H1 (cell line): ENCODE measurements at regions not wholly inside any gene's neighbourhood (a gene's known extent, or its start where the extent isn't known, plus 50 kb on each side); places are given as distances from the start of the nearest gene placed in this dataset.

Experiments used
- CTCF ChIA-PET: fragments of 300-600 bp; sonication (Branson Sonifier 250); formaldehyde crosslinking; loops from one replicate; lab custom pipeline; 2021; ENCODE audit not compliant: partially characterized antibody; lab: Charles Lee
- POLR2A ChIA-PET: fragments of 300-600 bp; sonication (Branson Sonifier 250); formaldehyde crosslinking; loops from one replicate; lab custom pipeline; 2021; ENCODE audit warnings: inconsistent platforms; ENCODE audit not compliant: partially characterized antibody; lab: Charles Lee
- DNase-seq, 2 experiments: peaks; one replicate each; pipeline versions ENCODE4 v3.0.0 to v3.0.0-alpha.2; 2010 to 2022; ENCODE audit warnings: low spot score in 2 of 2, low read depth in 1 of 2, mixed read lengths in 1 of 2
- FAIRE-seq: peaks from 2 replicates; lab custom pipeline; 2011; peaks lifted over from hg19 to GRCh38; lab: Jason Lieb, UNC
- H2AFZ ChIP-seq: 2 replicates; pipeline ENCODE4 v1.8.1; 2012; ENCODE audit warnings: low read length, inconsistent platforms
- H2AK5ac ChIP-seq: 2 replicates; pipeline ENCODE4 v1.6.1; 2013; ENCODE audit warnings: low read depth, low read length
- H2BK120ac ChIP-seq: replicated peaks from 2 replicates; pipeline ENCODE3; 2013; ENCODE audit warnings: low read depth, low read length, inconsistent platforms
- H2BK12ac ChIP-seq: 2 replicates; pipeline ENCODE4 v1.6.1; 2013; ENCODE audit warnings: low read depth, low read length
- H2BK15ac ChIP-seq: 2 replicates; pipeline ENCODE4 v1.6.1; 2013; ENCODE audit warnings: low read length
- H2BK20ac ChIP-seq: 2 replicates; pipeline ENCODE4 v1.6.1; 2013; ENCODE audit warnings: low read length
- H2BK5ac ChIP-seq: 2 replicates; pipeline ENCODE4 v1.6.1; 2013; ENCODE audit warnings: low read depth, low read length
- H3K14ac ChIP-seq: 2 replicates; pipeline ENCODE4 v1.6.1; 2013; ENCODE audit warnings: inconsistent platforms; ENCODE audit not compliant: insufficient read length
- H3K18ac ChIP-seq: 2 replicates; pipeline ENCODE4 v1.6.1; 2013; ENCODE audit warnings: low read length; ENCODE audit errors: extremely low read depth
- H3K23ac ChIP-seq: 2 replicates; pipeline ENCODE4 v1.6.1; 2013; ENCODE audit warnings: inconsistent platforms; ENCODE audit not compliant: insufficient read length
- H3K23me2 ChIP-seq: 2 replicates; pipeline ENCODE4 v1.6.1; 2013; ENCODE audit warnings: low read depth, low read length
- H3K27ac ChIP-seq: 2 replicates; pipeline ENCODE4 v1.6.1; 2011; ENCODE audit warnings: low read depth, low read length, inconsistent platforms
- H3K27me3 ChIP-seq, 4 experiments: replicated peaks in 1 of 4; 1 replicate in 1 of 4; 2 replicates in 3 of 4; pipeline versions ENCODE4 v1.6.1 to v1.8.1; 2011 to 2013; ENCODE audit warnings: low read length in 3 of 4, mild to moderate bottlenecking in 3 of 4, inconsistent platforms in 2 of 4, mixed read lengths in 2 of 4, moderate library complexity in 1 of 4; ENCODE audit not compliant: control insufficient read depth in 3 of 4, insufficient read depth in 3 of 4; ENCODE audit errors: extremely low read depth in 1 of 4
- H3K36me3 ChIP-seq, 4 experiments: 2 replicates each; pipeline versions ENCODE4 v1.6.1 to v1.8.1; 2011 to 2013; ENCODE audit warnings: mild to moderate bottlenecking in 4 of 4, low read length in 3 of 4, moderate library complexity in 2 of 4, control low read depth in 1 of 4, inconsistent platforms in 1 of 4; ENCODE audit not compliant: insufficient read depth in 4 of 4, control insufficient read depth in 2 of 4
- H3K4ac ChIP-seq: replicated peaks from 2 replicates; pipeline ENCODE3; 2013; ENCODE audit warnings: low read length, low read depth, mixed read lengths, inconsistent platforms; ENCODE audit not compliant: insufficient read length
- H3K4me1 ChIP-seq, 4 experiments: replicated peaks in 1 of 4; 1 replicate in 1 of 4; 2 replicates in 3 of 4; pipeline versions ENCODE4 v1.6.1 to v1.8.1; 2011 to 2013; ENCODE audit warnings: low read length in 3 of 4, inconsistent platforms in 2 of 4, mixed read lengths in 1 of 4; ENCODE audit not compliant: insufficient read depth in 4 of 4, control insufficient read depth in 3 of 4
- H3K4me2 ChIP-seq, 2 experiments: 2 replicates each; pipeline versions ENCODE4 v1.6.1 to v1.8.1; 2011 to 2013; ENCODE audit warnings: low read depth in 2 of 2, low read length in 2 of 2, control low read depth in 1 of 2, inconsistent platforms in 1 of 2, mild to moderate bottlenecking in 1 of 2; ENCODE audit not compliant: insufficient read depth in 1 of 2
- H3K4me3 ChIP-seq, 4 experiments: fragments of 200-600, 300-600 bp in 1 of 4; sonication (generic), shearing (Covaris generic), sonication (Bioruptor Twin) in 1 of 4; 2 replicates each; pipeline versions ENCODE4 v1.5.1 to v1.8.1; 2011 to 2016; ENCODE audit warnings: low read length in 4 of 4, low read depth in 3 of 4, control low read depth in 2 of 4, inconsistent platforms in 2 of 4, mild to moderate bottlenecking in 2 of 4, mixed read lengths in 1 of 4, moderate library complexity in 1 of 4; ENCODE audit not compliant: insufficient read depth in 2 of 4; ENCODE audit errors: extremely low read depth in 1 of 4
- H3K56ac ChIP-seq: replicated peaks from 2 replicates; pipeline ENCODE3; 2013; ENCODE audit warnings: low read depth, mild to moderate bottlenecking, mixed read lengths, low read length, inconsistent platforms; ENCODE audit not compliant: insufficient read length
- H3K79me1 ChIP-seq: 2 replicates; pipeline ENCODE4 v1.6.1; 2013; ENCODE audit warnings: low read depth, low read length, control low read depth
- H3K79me2 ChIP-seq, 2 experiments: 2 replicates each; pipeline versions ENCODE4 v1.6.1 to v1.8.1; 2012 to 2013; ENCODE audit warnings: low read length in 2 of 2, mild to moderate bottlenecking in 2 of 2, inconsistent platforms in 1 of 2; ENCODE audit not compliant: insufficient read depth in 2 of 2, control insufficient read depth in 1 of 2
- H3K9ac ChIP-seq, 4 experiments: replicated peaks in 1 of 4; 1 replicate in 1 of 4; 2 replicates in 3 of 4; pipeline versions ENCODE4 v1.6.1 to v1.8.1; 2011 to 2013; ENCODE audit warnings: low read depth in 3 of 4, low read length in 3 of 4, control low read depth in 2 of 4, mild to moderate bottlenecking in 2 of 4, moderate library complexity in 2 of 4, inconsistent platforms in 1 of 4; ENCODE audit errors: extremely low read depth in 1 of 4
- H3K9me3 ChIP-seq, 2 experiments: 2 replicates each; pipeline versions ENCODE4 v1.6.1 to v1.8.1; 2012 to 2013; ENCODE audit warnings: mild to moderate bottlenecking in 2 of 2, moderate library complexity in 2 of 2, control low read depth in 1 of 2, inconsistent platforms in 1 of 2, low read depth in 1 of 2, low read length in 1 of 2, mixed read lengths in 1 of 2; ENCODE audit not compliant: insufficient read depth in 2 of 2
- H4K20me1 ChIP-seq, 2 experiments: replicated peaks in 1 of 2; 2 replicates each; pipeline versions ENCODE3 to v1.8.1; 2011 to 2013; ENCODE audit warnings: inconsistent platforms in 2 of 2, low read length in 2 of 2, mild to moderate bottlenecking in 1 of 2; ENCODE audit not compliant: insufficient read depth in 2 of 2, control insufficient read depth in 1 of 2
- H4K5ac ChIP-seq: 2 replicates; pipeline ENCODE4 v1.6.1; 2013; ENCODE audit warnings: low read length, low read depth, mixed read lengths, inconsistent platforms; ENCODE audit not compliant: insufficient read length
- H4K8ac ChIP-seq: 2 replicates; pipeline ENCODE4 v1.8.0; 2013; ENCODE audit warnings: mild to moderate bottlenecking, moderate library complexity, low read length, inconsistent platforms; ENCODE audit not compliant: insufficient read depth; ENCODE audit errors: extremely low read depth
- H4K91ac ChIP-seq: replicated peaks from 2 replicates; pipeline ENCODE3; 2013; ENCODE audit warnings: low read length, mixed read lengths, inconsistent platforms; ENCODE audit not compliant: insufficient read length
- CBX5 ChIP-seq: fragments of 300-800, 300-1000 bp; sonication (generic); IDR thresholded peaks from 2 replicates; pipeline ENCODE4 v1.7.1; 2016; ENCODE audit warnings: antibody characterized with exemption, low read length, low read depth
- CBX8 ChIP-seq: fragments of 300-800, 300-1000 bp; sonication (generic); IDR thresholded peaks from 2 replicates; pipeline ENCODE4 v1.7.1; 2016; ENCODE audit warnings: low read depth, low read length, borderline replicate concordance
- CEBPB ChIP-seq: IDR thresholded peaks from 2 replicates; pipeline ENCODE4 v1.6.1; 2012; ENCODE audit warnings: low read depth, low read length
- CREB1 ChIP-seq: IDR thresholded peaks from 2 replicates; pipeline ENCODE4 v1.6.1; 2012; ENCODE audit warnings: inconsistent platforms
- CTBP2 ChIP-seq: IDR thresholded peaks from 2 replicates; pipeline ENCODE4 v1.7.0; 2011; ENCODE audit warnings: borderline replicate concordance, mild to moderate bottlenecking, moderate library complexity, mixed read lengths, low read length; ENCODE audit not compliant: insufficient read depth, insufficient read length
- EGR1 ChIP-seq: IDR thresholded peaks from 2 replicates; pipeline ENCODE4 v1.6.1; 2011; ENCODE audit warnings: low read depth, low read length, borderline replicate concordance
- EP300 ChIP-seq, 2 experiments: IDR thresholded peaks; 1 replicate in 1 of 2; 2 replicates in 1 of 2; pipeline ENCODE4 v1.6.1; 2011 to 2012; ENCODE audit warnings: low read depth in 2 of 2, low read length in 2 of 2, mild to moderate bottlenecking in 2 of 2, borderline replicate concordance in 1 of 2, inconsistent platforms in 1 of 2, moderate library complexity in 1 of 2
- FOSL1 ChIP-seq: IDR thresholded peaks from 2 replicates; pipeline ENCODE4 v1.6.1; 2011; ENCODE audit warnings: mild to moderate bottlenecking, low read depth, low read length, moderate library complexity; ENCODE audit not compliant: insufficient read depth
- NANOG ChIP-seq: IDR thresholded peaks from 2 replicates; pipeline ENCODE4 v1.6.1; 2011; ENCODE audit warnings: low read length, low read depth, mild to moderate bottlenecking, inconsistent platforms; ENCODE audit not compliant: insufficient read depth, poor library complexity, severe bottlenecking
- RAD21 ChIP-seq, 2 experiments: IDR thresholded peaks in 1 of 2; conservative IDR thresholded peaks in 1 of 2; 2 replicates each; pipeline ENCODE4 v1.6.1; 2011; ENCODE audit warnings: low read depth in 2 of 2, low read length in 2 of 2, improper control_type of control experiment in 1 of 2, inconsistent platforms in 1 of 2, mild to moderate bottlenecking in 1 of 2, moderate library complexity in 1 of 2
- RBBP5 ChIP-seq: IDR thresholded peaks from 2 replicates; pipeline ENCODE4 v1.7.1; 2012; ENCODE audit warnings: low read depth, mild to moderate bottlenecking, inconsistent platforms, low read length, moderate library complexity, borderline replicate concordance
- SIN3A ChIP-seq, 2 experiments: IDR thresholded peaks in 1 of 2; conservative IDR thresholded peaks in 1 of 2; 2 replicates each; pipeline ENCODE4 v1.6.1; 2011 to 2012; ENCODE audit warnings: low read length in 2 of 2, improper control_type of control experiment in 1 of 2, low read depth in 1 of 2, mild to moderate bottlenecking in 1 of 2
- WGBS, 2 experiments: shearing (Covaris generic) in 1 of 2; methylation state at CpG; one replicate each; pipeline versions ENCODE4 v1.1.6 to v1.1.7; 2013 to 2015; ENCODE audit warnings: low lambda C conversion rate in 2 of 2, mixed read lengths in 2 of 2, inconsistent platforms in 1 of 2, low coverage in 1 of 2, missing lambda C conversion rate in 1 of 2; ENCODE audit not compliant: insufficient replicate concordance in 2 of 2, insufficient coverage in 1 of 2, insufficient read length in 1 of 2; ENCODE audit errors: extremely low coverage in 1 of 2, missing lambda C conversion rate in 1 of 2; 5-methylcytosine and 5-hydroxymethylcytosine counted together

DNA sequence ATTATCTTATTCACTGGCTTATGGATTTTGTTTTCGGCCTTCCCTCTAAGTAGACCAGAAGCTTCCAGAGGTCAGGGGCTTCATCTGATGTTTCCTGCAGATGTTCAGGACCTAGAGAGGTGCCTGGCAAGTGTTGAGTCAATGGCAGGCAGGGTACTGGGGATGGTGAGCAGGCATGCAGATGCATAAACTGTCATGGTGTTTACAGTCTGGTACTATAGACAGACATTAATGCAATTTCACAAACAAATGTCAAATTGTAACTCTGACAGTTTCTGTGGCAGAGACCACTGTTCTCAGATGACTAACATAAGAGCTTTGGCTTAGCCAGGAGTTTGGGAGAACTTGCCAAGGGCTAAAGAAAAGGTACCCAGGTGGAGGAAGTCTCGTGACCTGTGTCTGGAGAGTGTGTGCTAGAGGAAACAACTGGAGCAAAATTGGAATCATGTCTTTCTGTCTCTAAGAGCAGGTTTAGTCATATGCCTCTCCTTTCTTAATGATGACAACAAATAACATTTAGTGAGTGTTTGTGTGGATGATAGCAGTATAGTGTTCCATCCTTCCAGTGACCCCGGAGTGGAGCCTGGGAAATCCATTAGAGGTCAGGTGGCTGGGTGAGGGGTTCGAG, 53.7 kb upstream of the TRAK1 start:
- H3K4me2 ChIP-seq = no peak overlapping the region
- no peak overlapping the region for H4K8ac ChIP-seq
- no peak overlapping the region for H3K27ac ChIP-seq
- H3K27me3 ChIP-seq = no peaks in the 10 kb centered on the region
- ChIA-PET POLR2A (no interaction called here), CTCF (interaction anchor here (1.1 to 2.6 kb wide), 2 partner anchors 63 to 141 kb away, joined by 4 to 21 read pairs; no protein-coding TSS in a partner anchor)
- H2BK12ac ChIP-seq = no peak overlapping the region
- no peaks in the 10 kb centered on the region for H3K23me2 ChIP-seq
- no peak overlapping the region for H2AFZ ChIP-seq
- no peak overlapping the region for H3K14ac ChIP-seq
- no peak overlapping the region for H3K4ac ChIP-seq
- H3K4me3 ChIP-seq = no peak overlapping the region
- H3K79me1 ChIP-seq = peaks cover 13% of the 10 kb centered on the region
- H3K9ac ChIP-seq = no peak overlapping the region
- H2BK5ac ChIP-seq = no peak overlapping the region
- H3K36me3 ChIP-seq = peaks cover 0 to 2% (median 0%) of the 10 kb centered on the region in 4 experiments; a peak in 1 of 8 replicates
- no peak for DNase-seq
- no peak overlapping the region for H3K56ac ChIP-seq
- peak overlapping the region; percentile 25; the same call in 1 of the 2 replicates for H2BK20ac ChIP-seq
- peaks cover 4 to 79% of the 10 kb centered on the region in 2 experiments; a peak in 3 of 4 replicates for H3K79me2 ChIP-seq
- peaks cover 0 to 2% of the 10 kb centered on the region in 2 experiments for H4K20me1 ChIP-seq
- no peak overlapping the region for H4K91ac ChIP-seq
- FAIRE-seq = no peak
- H3K23ac ChIP-seq = no peak overlapping the region
- no peaks in the 10 kb centered on the region for H3K9me3 ChIP-seq
- no peak overlapping the region for H2AK5ac ChIP-seq
- H4K5ac ChIP-seq = no peak overlapping the region
- H3K4me1 ChIP-seq = peaks cover 2% of the 10 kb centered on the region in 4 experiments; a peak in 2 of 7 replicates
- 81% methylated on average over 4 of the region's 4 CpGs; no CpG with 5 or more reads in 1 of the 2 experiments for WGBS, 2 experiments
- H3K18ac ChIP-seq = no peak overlapping the region
- no peak overlapping the region for H2BK120ac ChIP-seq
- no peak overlapping the region for H2BK15ac ChIP-seq
- no peak for TF ChIP-seq FOSL1
- no peak for TF ChIP-seq CEBPB
- no peak for TF ChIP-seq CTBP2
- TF ChIP-seq RAD21 (IDR thresholded peaks at IDR 0.05 in 1 of 2, conservative IDR thresholded peaks at IDR 0.05 in 1 of 2; ENCODE audit: low read depth in 2 of 2, low read length in 2 of 2) = no peak
- no peak for TF ChIP-seq SIN3A (conservative IDR thresholded peaks at IDR 0.05 in 1 of 2, IDR thresholded peaks at IDR 0.05 in 1 of 2; ENCODE audit: low read depth in 1 of 2, low read length in 2 of 2)
- no peak for TF ChIP-seq EGR1
- TF ChIP-seq CBX8 = no peak
- TF ChIP-seq NANOG = no peak
- TF ChIP-seq CBX5 = no peak
- TF ChIP-seq EP300 (IDR thresholded peaks at IDR 0.05; ENCODE audit: borderline replicate concordance in 1 of 2, low read depth in 2 of 2, low read length in 2 of 2) = no peak
- no peak for TF ChIP-seq RBBP5
- TF ChIP-seq CREB1 = no peak
